ENCODE measurements at regions not wholly inside any gene's neighbourhood (a gene's known extent, or its start where the extent isn't known, plus 50 kb on each side); places are given as distances from the start of the nearest gene placed in this dataset.

- no peaks in the 10 kb centered on the region for H3K79me2 ChIP-seq
- no peaks in the 10 kb centered on the region for H3K4me1 ChIP-seq
- no peaks in the 10 kb centered on the region for H3K36me3 ChIP-seq (ENCODE audit: control insufficient read depth, insufficient read depth, low read length)
- H3K27me3 ChIP-seq (ENCODE audit: control insufficient read depth, insufficient read depth, low read length): no peaks in the 10 kb centered on the region
- TF ChIP-seq CTCF (IDR thresholded peaks at IDR 0.05): no peak
- H3K4me3 ChIP-seq (ENCODE audit: low read depth, low read length): no peak overlapping the region
- no peaks in the 10 kb centered on the region for H3K9me3 ChIP-seq (ENCODE audit: control insufficient read depth, low read length)
- H3K4me2 ChIP-seq (ENCODE audit: low read length): no peak overlapping the region
- H3K9ac ChIP-seq: no peak overlapping the region
- H3K27ac ChIP-seq: no peak overlapping the region
- no peak overlapping the region for H2AFZ ChIP-seq
These were observed 70.0 kb downstream of the MZT1 start for GRCh38 chr13:72657379-72657778.

GRCh38 chr13:72656357-72656756, 71.1 kb downstream of the MZT1 start:
- Histone ChIP-seq H3K27me3 (ENCODE audit: control insufficient read depth, insufficient read depth, low read length) (no peaks in the 10 kb centered on the region), H3K79me2 (no peaks in the 10 kb centered on the region), H3K9me3 (ENCODE audit: control insufficient read depth, low read length) (no peaks in the 10 kb centered on the region), H3K36me3 (ENCODE audit: control insufficient read depth, insufficient read depth, low read length) (no peaks in the 10 kb centered on the region), H2AFZ (no peak overlapping the region), H3K4me3 (ENCODE audit: low read depth, low read length) (no peak overlapping the region), H3K4me1 (no peaks in the 10 kb centered on the region), H3K27ac (no peak overlapping the region), H3K4me2 (ENCODE audit: low read length) (no peak overlapping the region), H3K9ac (no peak overlapping the region)
- no peak for TF ChIP-seq CTCF (IDR thresholded peaks at IDR 0.05)

- no peaks in the 10 kb centered on the region for H3K9me3 ChIP-seq (ENCODE audit: control insufficient read depth, low read length)
- no peak overlapping the region for H3K4me3 ChIP-seq (ENCODE audit: low read depth, low read length)
- no peak overlapping the region for H2AFZ ChIP-seq
- H3K4me1 ChIP-seq: no peaks in the 10 kb centered on the region
- H3K27me3 ChIP-seq (ENCODE audit: control insufficient read depth, insufficient read depth, low read length): no peaks in the 10 kb centered on the region
- H3K79me2 ChIP-seq: no peaks in the 10 kb centered on the region
- H3K36me3 ChIP-seq (ENCODE audit: control insufficient read depth, insufficient read depth, low read length): no peaks in the 10 kb centered on the region
- H3K4me2 ChIP-seq (ENCODE audit: low read length): no peak overlapping the region
- H3K27ac ChIP-seq: no peak overlapping the region
- no peak overlapping the region for H3K9ac ChIP-seq
- no peak for TF ChIP-seq CTCF (IDR thresholded peaks at IDR 0.05)
These were observed 73.9 kb downstream of the MZT1 start for GRCh38 chr13:72653506-72653905.

- H3K27ac ChIP-seq: no peak overlapping the region
- no peaks in the 10 kb centered on the region for H3K9me3 ChIP-seq (ENCODE audit: control insufficient read depth, low read length)
- TF ChIP-seq CTCF (IDR thresholded peaks at IDR 0.05): no peak
- H3K79me2 ChIP-seq: no peaks in the 10 kb centered on the region
- H3K27me3 ChIP-seq (ENCODE audit: control insufficient read depth, insufficient read depth, low read length): no peaks in the 10 kb centered on the region
- H3K4me3 ChIP-seq (ENCODE audit: low read depth, low read length): no peak overlapping the region
- H3K9ac ChIP-seq: no peak overlapping the region
- H3K4me1 ChIP-seq: no peaks in the 10 kb centered on the region
- H2AFZ ChIP-seq: no peak overlapping the region
- no peaks in the 10 kb centered on the region for H3K36me3 ChIP-seq (ENCODE audit: control insufficient read depth, insufficient read depth, low read length)
- no peak overlapping the region for H3K4me2 ChIP-seq (ENCODE audit: low read length)
These were observed 74.7 kb downstream of the MZT1 start for GRCh38 chr13:72652681-72653080.

GRCh38 chr13:72651144-72651543, 76.3 kb downstream of the MZT1 start:
- no peaks in the 10 kb centered on the region for H3K27me3 ChIP-seq (ENCODE audit: control insufficient read depth, insufficient read depth, low read length)
- no peak overlapping the region for H3K4me3 ChIP-seq (ENCODE audit: low read depth, low read length)
- H3K36me3 ChIP-seq (ENCODE audit: control insufficient read depth, insufficient read depth, low read length): no peaks in the 10 kb centered on the region
- no peak overlapping the region for H2AFZ ChIP-seq
- H3K9me3 ChIP-seq (ENCODE audit: control insufficient read depth, low read length): no peaks in the 10 kb centered on the region
- H3K9ac ChIP-seq: no peak overlapping the region
- TF ChIP-seq CTCF (IDR thresholded peaks at IDR 0.05): no peak
- no peak overlapping the region for H3K4me2 ChIP-seq (ENCODE audit: low read length)
- H3K4me1 ChIP-seq: no peaks in the 10 kb centered on the region
- H3K79me2 ChIP-seq: no peaks in the 10 kb centered on the region
- no peak overlapping the region for H3K27ac ChIP-seq

All from parathyroid adenoma (tissue), 2 donors.